SH-SY5Y (cell line): ENCODE measurements at regions not wholly inside any gene's neighbourhood (a gene's known extent, or its start where the extent isn't known, plus 50 kb on each side); places are given as distances from the start of the nearest gene placed in this dataset.

Experiments used
- GATA2 ChIP-seq: IDR thresholded peaks from 2 replicates; pipeline ENCODE4 v1.6.1; 2011; ENCODE audit warnings: mild to moderate bottlenecking, low read depth, low read length
- GATA3 ChIP-seq: IDR thresholded peaks from 2 replicates; pipeline ENCODE4 v1.6.1; 2011; ENCODE audit warnings: low read depth, mild to moderate bottlenecking, low read length, moderate library complexity

DNA sequence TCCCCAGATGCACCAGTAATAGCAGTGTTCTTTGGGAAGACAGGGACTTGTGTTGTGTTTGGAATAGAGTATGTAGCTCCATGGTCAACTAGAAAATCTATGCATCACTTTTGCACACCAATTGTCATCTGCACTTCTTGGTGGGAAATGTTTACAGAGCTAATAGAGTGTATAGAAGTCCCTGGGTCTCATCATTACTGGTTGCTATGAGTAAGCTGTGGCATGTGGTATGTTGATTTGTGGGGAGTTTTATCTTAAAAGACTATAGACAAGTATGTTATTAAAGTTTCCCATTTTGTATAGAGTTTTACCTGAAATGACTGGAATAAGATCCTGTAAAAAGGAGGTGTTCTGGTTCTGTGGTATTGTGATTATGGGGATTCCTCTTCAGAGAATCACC is 55.4 kb upstream of the PRSS1 start:
- no peak for TF ChIP-seq GATA2
- no peak for TF ChIP-seq GATA3
